WTC11 (cell line): ENCODE measurements at regions not wholly inside any gene's neighbourhood (a gene's known extent, or its start where the extent isn't known, plus 50 kb on each side); places are given as distances from the start of the nearest gene placed in this dataset.

Experiments
- ARID4B ChIP-seq: sonication (generic); formaldehyde crosslinking; IDR thresholded peaks from 2 replicates; pipeline ENCODE4 v1.8.0; 2023; ENCODE audit warnings: missing genetic modification reagents, mild to moderate bottlenecking, borderline replicate concordance
- TF ChIP-seq, protein P1 (sequence below): sonication (generic); formaldehyde crosslinking; IDR thresholded peaks from 2 replicates; pipeline ENCODE4 v1.8.1; 2022; ENCODE audit warnings: mild to moderate bottlenecking, missing genetic modification reagents, moderate library complexity, borderline replicate concordance

DNA sequence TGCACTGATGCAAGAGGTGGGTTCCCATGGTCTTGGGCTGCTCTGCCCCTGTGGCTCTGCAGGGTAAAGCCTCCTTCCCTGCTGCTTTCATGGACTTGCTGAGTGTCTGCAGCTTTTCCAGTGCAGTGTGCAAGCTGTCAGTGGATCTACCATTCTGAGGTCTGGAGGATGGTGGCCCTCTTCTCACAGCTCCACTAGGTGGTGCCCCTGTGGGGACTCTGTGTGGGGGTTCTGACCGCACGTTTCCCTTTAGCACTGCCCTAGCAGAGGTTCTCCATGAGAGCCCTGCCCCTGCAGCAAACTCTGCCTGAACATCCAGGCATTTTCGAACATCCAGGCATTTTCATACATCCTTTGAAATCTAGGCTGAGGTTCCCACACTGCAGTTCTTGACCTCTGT, 329.8 kb upstream of the NAALADL2 start:
- TF ChIP-seq ARID4B (CRISPR knock-in tag) = no peak
- TF ChIP-seq, protein P1, sequence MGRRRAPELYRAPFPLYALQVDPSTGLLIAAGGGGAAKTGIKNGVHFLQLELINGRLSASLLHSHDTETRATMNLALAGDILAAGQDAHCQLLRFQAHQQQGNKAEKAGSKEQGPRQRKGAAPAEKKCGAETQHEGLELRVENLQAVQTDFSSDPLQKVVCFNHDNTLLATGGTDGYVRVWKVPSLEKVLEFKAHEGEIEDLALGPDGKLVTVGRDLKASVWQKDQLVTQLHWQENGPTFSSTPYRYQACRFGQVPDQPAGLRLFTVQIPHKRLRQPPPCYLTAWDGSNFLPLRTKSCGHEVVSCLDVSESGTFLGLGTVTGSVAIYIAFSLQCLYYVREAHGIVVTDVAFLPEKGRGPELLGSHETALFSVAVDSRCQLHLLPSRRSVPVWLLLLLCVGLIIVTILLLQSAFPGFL (CRISPR knock-in tag) = no peak
